GM19025 (cell line): ENCODE measurements at regions not wholly inside any gene's neighbourhood (a gene's known extent, or its start where the extent isn't known, plus 50 kb on each side); places are given as distances from the start of the nearest gene placed in this dataset.
"Not testable (repeated sequence)": the region's sequence is repeated elsewhere in the genome, so short reads cannot be mapped to it uniquely, and the experiment has no call there.

ENCODE experiments used
- ATAC-seq: cut with Tn5 transposase; IDR thresholded peaks from one replicate; pipeline ENCODE4 v1.9.1; 2021; ENCODE audit warnings: mild to moderate bottlenecking, low read depth, moderate library complexity; ENCODE audit not compliant: unreplicated experiment

GRCh38 chr19:27742041-27742440, 1470.9 kb downstream of the UQCRFS1 start:
- no peak for ATAC-seq

DNA sequence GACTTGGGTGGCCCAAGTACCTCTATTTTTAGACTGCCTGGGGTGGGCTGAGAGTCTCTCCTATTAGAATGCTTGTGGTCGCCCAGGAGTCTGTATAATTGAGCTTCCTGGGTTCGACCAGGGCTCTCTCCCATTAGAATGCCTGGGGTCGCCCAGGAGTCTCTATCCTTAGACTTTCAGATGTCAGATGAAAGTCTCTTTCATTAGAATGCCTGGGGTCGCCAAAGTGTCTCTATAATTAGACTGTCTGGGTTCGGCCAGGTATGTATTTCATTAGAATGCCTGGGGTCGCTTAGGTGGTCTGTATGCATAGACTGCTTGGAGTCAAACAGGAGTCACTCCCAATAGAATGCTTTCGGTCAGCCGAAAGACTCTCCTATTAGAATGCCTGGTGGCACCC, 1471.7 kb downstream of the UQCRFS1 start:
- ATAC-seq: no peak

- no peak for ATAC-seq
Observed at GRCh38 chr19:27740396-27740795, 1472.6 kb downstream of the UQCRFS1 start.

DNA sequence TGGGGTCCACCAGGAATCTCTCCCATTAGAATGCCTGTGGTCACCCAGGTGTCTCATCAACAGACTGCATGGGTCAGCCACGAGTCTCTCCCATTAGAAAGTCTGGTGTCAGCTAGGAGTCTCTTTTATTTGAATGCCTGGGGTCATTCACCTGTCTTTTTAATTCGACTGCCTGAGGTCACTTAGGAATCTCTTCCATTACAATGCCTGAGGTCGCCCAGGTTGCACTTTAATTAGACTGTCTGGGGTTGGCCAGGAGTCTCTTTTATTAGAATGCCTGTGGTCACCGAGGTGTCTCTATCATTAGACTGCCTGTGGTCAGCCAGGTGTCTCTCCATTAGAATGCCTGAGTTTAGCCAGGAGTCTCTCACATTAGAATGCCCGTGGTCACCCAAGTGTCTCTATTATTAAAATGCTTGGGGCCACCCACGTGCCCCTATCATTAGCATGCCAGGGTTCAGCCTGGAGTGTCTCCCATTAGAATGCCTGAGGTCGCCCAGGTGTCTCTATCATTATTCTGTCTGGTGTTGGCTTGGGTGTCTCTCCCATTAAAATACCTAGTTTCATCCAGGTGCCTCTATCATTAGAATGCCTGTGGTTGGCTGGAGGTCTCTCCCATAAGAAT, 1474.3 kb downstream of the UQCRFS1 start:
- ATAC-seq: no peak

DNA sequence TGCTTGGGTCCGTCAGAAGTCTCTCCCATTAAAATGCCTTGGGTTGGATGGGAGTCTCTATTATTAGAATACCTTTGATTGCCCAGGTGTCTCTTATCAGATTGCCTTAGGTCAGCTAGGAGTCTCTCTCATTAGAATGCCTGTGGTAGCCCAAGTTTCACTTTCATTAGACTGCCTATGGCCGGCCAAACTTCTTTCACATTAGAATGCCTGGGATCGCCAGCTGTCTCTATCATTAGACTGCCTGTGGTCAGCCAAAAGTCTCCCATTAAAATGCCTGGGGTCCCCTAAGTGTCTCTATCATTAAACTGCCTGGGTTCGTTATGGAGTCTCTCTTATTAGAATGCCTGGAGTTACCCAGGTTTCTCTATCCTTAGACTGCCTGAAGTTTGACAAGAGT, 1476.7 kb downstream of the UQCRFS1 start:
- ATAC-seq: no peak

DNA sequence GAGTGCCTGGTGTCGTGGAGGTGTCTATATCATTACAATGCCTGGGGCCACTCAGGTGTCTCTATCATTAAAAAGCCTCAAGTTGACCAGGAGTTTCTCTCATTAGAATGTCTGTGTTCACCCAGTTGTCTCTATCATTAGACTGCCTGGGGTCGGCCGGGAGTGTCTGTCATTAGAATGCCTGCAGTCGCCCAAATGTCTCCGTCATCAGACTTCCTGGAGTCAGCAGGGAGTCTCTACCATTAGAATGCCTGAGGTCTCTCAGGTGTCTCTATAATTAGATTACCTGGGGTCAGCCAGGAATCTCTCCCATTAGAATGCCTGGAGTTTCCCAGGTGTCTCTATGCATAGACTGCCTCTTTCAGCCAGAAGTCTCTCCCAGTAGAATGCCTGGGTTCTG, 1477.6 kb downstream of the UQCRFS1 start:
- no peak for ATAC-seq

GRCh38 chr19:27734496-27735220, 1478.3 kb downstream of the UQCRFS1 start:
- ATAC-seq: no peak

GRCh38 chr19:27733551-27734266, 1479.2 kb downstream of the UQCRFS1 start:
- no peak for ATAC-seq

- ATAC-seq: no peak
Observed at GRCh38 chr19:27729332-27729731, 1483.6 kb downstream of the UQCRFS1 start.

DNA sequence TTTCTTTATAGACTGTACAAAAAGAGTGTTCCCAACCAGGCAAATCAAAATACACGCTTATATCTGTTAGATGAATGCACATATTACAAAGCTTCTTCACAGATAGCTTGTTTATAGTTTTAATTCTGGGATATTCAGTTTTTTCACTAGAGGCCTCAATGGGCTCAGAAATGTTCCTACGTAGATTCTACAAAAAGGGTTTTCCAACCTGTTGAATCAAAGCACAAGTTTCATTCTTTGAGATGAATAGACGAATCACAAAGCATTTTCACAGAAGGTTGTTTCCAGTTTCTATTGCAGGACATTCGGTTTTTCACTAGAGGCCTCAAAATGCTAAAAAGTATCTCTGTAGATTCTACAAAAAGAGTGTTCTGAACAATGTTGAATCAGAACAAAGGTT, 1490.3 kb downstream of the UQCRFS1 start:
- ATAC-seq: no peak

GRCh38 chr19:27720155-27720554, 1492.8 kb downstream of the UQCRFS1 start:
- no peak for ATAC-seq

DNA sequence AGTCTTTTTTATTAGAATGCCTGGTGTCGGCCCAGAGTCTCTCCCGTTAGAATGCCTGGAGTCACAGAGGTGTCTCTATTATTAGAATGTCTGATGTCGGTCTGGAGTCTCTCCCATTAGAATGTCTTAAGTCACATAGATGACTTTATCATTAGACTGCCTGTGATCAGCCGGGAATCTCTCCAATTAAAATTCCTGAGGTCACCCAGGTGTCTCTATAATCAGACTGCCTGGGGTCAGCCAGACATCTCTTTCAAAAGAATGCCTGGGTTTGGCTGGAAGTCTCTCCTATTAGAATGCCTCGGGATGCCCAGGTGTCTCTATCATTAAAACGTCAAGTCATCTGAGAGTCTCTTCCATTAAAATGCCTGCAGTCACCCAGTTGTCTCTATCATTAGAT, 1493.9 kb downstream of the UQCRFS1 start:
- ATAC-seq: no peak

GRCh38 chr19:27718234-27718633, 1494.7 kb downstream of the UQCRFS1 start:
- no peak for ATAC-seq

GRCh38 chr19:27717825-27718224, 1495.1 kb downstream of the UQCRFS1 start:
- ATAC-seq: no peak

DNA sequence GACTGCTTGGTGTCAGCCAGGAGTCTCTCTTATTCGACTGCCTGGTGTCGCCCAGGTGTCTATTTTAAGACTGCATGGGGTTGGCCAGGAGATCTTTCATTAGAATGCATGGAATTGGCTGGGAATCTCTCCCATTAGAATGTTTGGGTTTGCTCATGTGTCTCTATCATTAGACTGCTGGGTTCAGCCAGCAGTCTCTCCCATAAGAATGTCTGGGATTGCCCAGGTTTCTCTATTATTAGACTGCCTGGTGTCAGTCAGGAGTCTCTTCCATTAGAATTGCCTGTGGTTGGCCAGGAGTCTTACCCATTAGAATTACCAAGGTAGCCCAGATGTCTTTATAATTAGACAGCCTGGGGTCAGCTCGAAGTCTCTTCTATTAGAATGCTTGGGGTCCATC, 1496.0 kb downstream of the UQCRFS1 start:
- ATAC-seq: no peak

DNA sequence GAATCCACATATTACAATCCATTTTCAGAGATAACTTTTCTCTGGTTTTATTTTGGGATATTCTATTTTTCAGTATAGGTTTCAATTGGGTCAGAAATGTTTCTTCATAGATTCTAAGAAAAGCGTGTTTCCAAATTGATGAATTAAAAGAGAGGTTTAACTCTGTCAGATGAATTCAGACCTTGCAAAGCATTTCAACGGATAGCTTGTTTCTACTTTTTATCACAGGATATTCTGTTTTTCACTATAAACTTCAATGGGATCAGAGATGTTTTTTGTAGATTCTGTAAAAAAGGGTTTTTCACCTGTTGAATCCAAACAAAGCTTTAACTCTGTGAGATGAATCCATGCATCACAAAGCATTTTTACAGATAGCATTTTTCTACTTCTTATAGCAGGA, 1498.1 kb downstream of the UQCRFS1 start:
- no peak for ATAC-seq

DNA sequence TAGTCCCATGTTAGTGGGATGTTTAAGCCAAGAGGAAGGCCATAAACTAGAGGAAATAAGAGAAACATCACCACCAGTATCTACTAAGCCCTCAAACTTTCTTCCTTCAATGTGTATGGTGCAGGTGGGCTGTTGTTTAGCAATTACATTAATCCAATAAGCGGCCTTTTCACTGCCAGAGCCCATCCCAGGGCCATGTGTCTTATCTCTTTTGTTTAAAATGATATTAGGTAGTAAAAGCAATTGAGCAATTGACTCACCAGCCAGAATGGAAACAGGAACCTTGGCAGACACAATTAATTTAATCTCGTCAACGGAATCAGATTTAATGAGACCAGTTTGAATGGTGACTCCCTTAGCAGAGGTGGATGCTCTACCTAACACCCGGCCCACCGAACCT, 1503.5 kb downstream of the UQCRFS1 start:
- no peak for ATAC-seq

DNA sequence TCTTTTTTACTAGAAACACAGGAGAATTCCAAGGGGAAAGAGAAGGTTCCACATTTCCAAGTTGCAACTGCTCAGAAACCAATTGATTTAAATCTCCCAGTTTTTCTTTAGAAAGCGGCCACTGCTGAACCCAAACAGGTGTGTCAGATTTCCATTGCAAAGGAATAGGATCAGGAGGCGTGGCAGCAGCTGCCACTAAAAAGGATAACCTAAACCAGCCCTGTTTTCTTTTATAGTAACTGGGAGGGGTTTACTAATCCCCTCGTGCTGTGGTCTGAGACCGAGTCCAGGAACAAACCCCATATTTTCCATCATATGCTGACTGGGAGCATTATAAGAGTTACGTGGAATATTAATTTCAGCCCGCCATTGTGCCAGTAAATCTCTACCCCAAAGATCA, 1504.0 kb downstream of the UQCRFS1 start:
- ATAC-seq: not testable (repeated sequence)

GRCh38 chr19:27707026-27707425, 1505.9 kb downstream of the UQCRFS1 start:
- ATAC-seq: not testable (repeated sequence)

- no peak for ATAC-seq
Observed at GRCh38 chr19:27705896-27706295, 1507.1 kb downstream of the UQCRFS1 start.

DNA sequence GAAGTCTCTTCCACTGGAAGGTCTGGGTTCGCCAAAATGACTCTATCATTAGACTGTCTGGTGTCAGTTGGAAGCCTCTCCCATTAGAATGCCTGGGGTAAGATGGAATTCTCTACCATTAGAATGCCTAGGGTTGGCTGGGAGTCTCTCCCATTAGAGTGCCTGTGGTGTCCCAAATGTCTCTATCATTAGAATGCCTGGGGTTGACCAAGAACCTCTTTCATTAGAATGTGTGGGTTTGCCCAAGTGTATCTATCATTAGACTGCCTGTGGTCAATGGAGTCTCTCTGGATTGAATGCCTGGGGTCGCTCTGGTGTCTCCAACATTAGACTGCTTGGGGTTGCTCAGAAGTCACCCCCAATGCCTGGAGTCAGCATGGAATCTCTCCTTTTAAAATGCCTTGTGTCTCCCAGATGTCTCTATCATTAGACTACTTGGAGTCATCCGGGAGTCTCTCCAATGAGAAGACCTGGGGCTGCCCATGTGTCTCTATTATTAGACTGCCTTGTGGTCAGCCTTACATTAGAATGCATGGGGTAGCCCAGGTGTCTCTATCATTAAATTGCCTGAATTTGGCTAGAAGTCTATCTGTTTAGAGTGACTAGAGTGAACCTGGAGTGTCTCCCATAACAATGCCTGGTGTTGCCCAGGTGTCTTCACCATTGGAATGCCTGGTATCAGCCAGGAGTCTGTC, 1518.4 kb downstream of the UQCRFS1 start:
- no peak for ATAC-seq
